PC-3 (cell line): ENCODE measurements at regions not wholly inside any gene's neighbourhood (a gene's known extent, or its start where the extent isn't known, plus 50 kb on each side); places are given as distances from the start of the nearest gene placed in this dataset.

Experiments used
- EZH2phosphoT487 ChIP-seq: fragments of 300-600 bp; sonication (generic); IDR thresholded peaks from 2 replicates; pipeline ENCODE4 v1.6.1; 2018; ENCODE audit warnings: mild to moderate bottlenecking, antibody characterized with exemption, low read length, borderline replicate concordance
- TF ChIP-seq, protein P1 (sequence below): fragments of 300-600 bp; sonication (generic); conservative IDR thresholded peaks from 2 replicates; pipeline ENCODE4 v1.5.1; 2017; ENCODE audit warnings: antibody characterized with exemption, low read depth, mild to moderate bottlenecking, low read length

DNA sequence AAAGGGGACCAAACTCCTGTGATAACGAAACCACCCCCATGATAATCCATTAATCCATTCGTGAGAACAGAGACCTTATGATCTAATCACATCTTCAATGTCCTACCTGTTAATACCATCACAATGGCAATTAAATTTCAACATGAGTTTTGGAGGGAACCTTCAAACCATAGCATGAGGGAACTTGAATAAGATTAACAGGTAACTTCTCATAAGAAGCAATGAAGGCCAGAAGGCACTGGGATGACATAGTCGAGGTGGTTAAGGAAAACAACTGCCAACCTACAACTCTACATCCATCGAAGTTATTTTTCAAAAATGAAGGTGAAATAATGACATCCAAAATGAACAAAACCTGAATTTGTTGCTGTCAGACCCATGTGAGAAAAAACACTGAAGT, 478.9 kb downstream of the EDEM1 start:
- TF ChIP-seq, protein P1, sequence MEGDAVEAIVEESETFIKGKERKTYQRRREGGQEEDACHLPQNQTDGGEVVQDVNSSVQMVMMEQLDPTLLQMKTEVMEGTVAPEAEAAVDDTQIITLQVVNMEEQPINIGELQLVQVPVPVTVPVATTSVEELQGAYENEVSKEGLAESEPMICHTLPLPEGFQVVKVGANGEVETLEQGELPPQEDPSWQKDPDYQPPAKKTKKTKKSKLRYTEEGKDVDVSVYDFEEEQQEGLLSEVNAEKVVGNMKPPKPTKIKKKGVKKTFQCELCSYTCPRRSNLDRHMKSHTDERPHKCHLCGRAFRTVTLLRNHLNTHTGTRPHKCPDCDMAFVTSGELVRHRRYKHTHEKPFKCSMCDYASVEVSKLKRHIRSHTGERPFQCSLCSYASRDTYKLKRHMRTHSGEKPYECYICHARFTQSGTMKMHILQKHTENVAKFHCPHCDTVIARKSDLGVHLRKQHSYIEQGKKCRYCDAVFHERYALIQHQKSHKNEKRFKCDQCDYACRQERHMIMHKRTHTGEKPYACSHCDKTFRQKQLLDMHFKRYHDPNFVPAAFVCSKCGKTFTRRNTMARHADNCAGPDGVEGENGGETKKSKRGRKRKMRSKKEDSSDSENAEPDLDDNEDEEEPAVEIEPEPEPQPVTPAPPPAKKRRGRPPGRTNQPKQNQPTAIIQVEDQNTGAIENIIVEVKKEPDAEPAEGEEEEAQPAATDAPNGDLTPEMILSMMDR, result no peak
- no peak for TF ChIP-seq EZH2phosphoT487
